HepG2 (cell line): ENCODE measurements at regions not wholly inside any gene's neighbourhood (a gene's known extent, or its start where the extent isn't known, plus 50 kb on each side); places are given as distances from the start of the nearest gene placed in this dataset.

ENCODE experiments used
- ATAC-seq: fragments of 200-7000 bp; cut with Tn5 transposase; 3 replicates; pipeline ENCODE4 v1.9.1; 2020; ENCODE audit warnings: mild to moderate bottlenecking, moderate library complexity
- BruUV-seq: library from RNA; stranded (reverse); fragments of 400-500 nt; replicated peaks from 2 replicates; lab custom pipeline; 2021; lab: Mats Ljungman, UMichigan
- CTCF ChIA-PET: fragments of 300-600 bp; formaldehyde crosslinking; extraction: SDS; loops from one replicate; lab custom pipeline; 2021; ENCODE audit warnings: low total read pairs, inconsistent platforms, low intra/inter-chr PET ratio; lab: Yijun Ruan, JAX
- POLR2A ChIA-PET: fragments of 350-600 bp; sonication (Branson Sonifier 250); formaldehyde crosslinking; loops from one replicate; lab custom pipeline; 2020; ENCODE audit warnings: antibody characterized with exemption, inconsistent platforms; lab: Yijun Ruan, JAX
- DNase-seq: peaks from one replicate; pipeline ENCODE4 v3.0.0-alpha.2; 2015; ENCODE audit warnings: low spot score
- FAIRE-seq: peaks from 3 replicates; lab custom pipeline; 2011; peaks lifted over from hg19 to GRCh38; lab: Jason Lieb, UNC
- H2AFZ ChIP-seq: one replicate; pipeline ENCODE4 v1.6.1; 2011; ENCODE audit warnings: low read length, inconsistent platforms
- H3K27ac ChIP-seq: fragments of 300-600 bp; 3 replicates; pipeline ENCODE4 v1.8.0; 2011; ENCODE audit warnings: mixed run types, mild to moderate bottlenecking, mixed read lengths, low read length, inconsistent platforms; ENCODE audit not compliant: insufficient read depth; ENCODE audit errors: extremely low read length
- H3K27me3 ChIP-seq, 2 experiments: fragments of 200-600 bp in 1 of 2; 2 replicates in 1 of 2; 3 replicates in 1 of 2; pipeline versions ENCODE4 v1.6.0 to v1.8.0; 2011; ENCODE audit warnings: low read length in 2 of 2, mild to moderate bottlenecking in 2 of 2, moderate library complexity in 2 of 2, inconsistent platforms in 1 of 2; ENCODE audit not compliant: insufficient read depth in 2 of 2, control insufficient read depth in 1 of 2
- H3K36me3 ChIP-seq, 2 experiments: fragments of 200-600 bp in 1 of 2; replicated peaks in 1 of 2; 2 replicates in 1 of 2; 3 replicates in 1 of 2; pipeline versions ENCODE4 v1.5.1 to v1.8.0; 2011; ENCODE audit warnings: low read length in 2 of 2, inconsistent platforms in 1 of 2; ENCODE audit not compliant: insufficient read depth in 2 of 2, control insufficient read depth in 1 of 2
- H3K4me1 ChIP-seq: 2 replicates; pipeline ENCODE4 v1.5.1; 2012; ENCODE audit warnings: low read length, inconsistent platforms; ENCODE audit not compliant: insufficient read depth
- H3K4me2 ChIP-seq: 2 replicates; pipeline ENCODE4 v1.6.0; 2011; ENCODE audit warnings: low read depth, low read length, inconsistent platforms
- H3K4me3 ChIP-seq, 3 experiments: fragments of 200-600 bp in 1 of 3; sonication (generic), shearing (Covaris generic) in 1 of 3; replicated peaks in 1 of 3; 2 replicates each; pipeline ENCODE4 v1.5.1; 2011 to 2016; ENCODE audit warnings: low read length in 3 of 3, inconsistent platforms in 2 of 3, low read depth in 2 of 3, mild to moderate bottlenecking in 2 of 3, control low read depth in 1 of 3, mixed read lengths in 1 of 3; ENCODE audit not compliant: insufficient read depth in 1 of 3
- H3K79me2 ChIP-seq: one replicate; pipeline ENCODE4 v1.6.1; 2011; ENCODE audit warnings: low read length, inconsistent platforms; ENCODE audit not compliant: insufficient read depth
- H3K9ac ChIP-seq: 2 replicates; pipeline ENCODE4 v1.6.0; 2011; ENCODE audit warnings: mild to moderate bottlenecking, low read depth, low read length, inconsistent platforms; ENCODE audit not compliant: insufficient read depth
- H3K9me3 ChIP-seq: 2 replicates; pipeline ENCODE4 v1.5.1; 2012; ENCODE audit warnings: mild to moderate bottlenecking, low read length
- H4K20me1 ChIP-seq: 2 replicates; pipeline ENCODE4 v1.6.0; 2011; ENCODE audit warnings: inconsistent platforms, mild to moderate bottlenecking, low read length, moderate library complexity; ENCODE audit not compliant: insufficient read depth
- MYNN ChIP-seq: sonication (generic); formaldehyde crosslinking; IDR thresholded peaks from 2 replicates; pipeline ENCODE4 v1.4.0; 2020; ENCODE audit warnings: mild to moderate bottlenecking, low read depth, missing genetic modification reagents
- ZMAT5 ChIP-seq: sonication (generic); formaldehyde crosslinking; IDR thresholded peaks from 2 replicates; pipeline ENCODE4 v1.5.0; 2020; ENCODE audit warnings: mild to moderate bottlenecking, low read depth, missing genetic modification reagents, borderline replicate concordance
- ZNF556 ChIP-seq: sonication (generic); formaldehyde crosslinking; IDR thresholded peaks from 2 replicates; pipeline ENCODE4 v1.4.0; 2020; ENCODE audit warnings: mild to moderate bottlenecking, missing genetic modification reagents, borderline replicate concordance
- in situ Hi-C: cut with HindIII; loops from 2 replicates; pipeline ENCODE4 v1.10.0; 2017; ENCODE audit warnings: low pct_unique_long_range_greater_than_20kb; ENCODE audit not compliant: extremely low pct_ligation_motif_present
- intact Hi-C: fragments of 100-400 bp; cut with micrococcal nuclease; formaldehyde crosslinking; loops from one replicate; pipeline ENCODE4 v1.10.0; 2022; ENCODE audit not compliant: unreplicated experiment
- TF ChIP-seq, protein P1 (sequence below): sonication (generic); formaldehyde crosslinking; IDR thresholded peaks from 2 replicates; pipeline ENCODE4 v1.9.0; 2021; ENCODE audit warnings: mild to moderate bottlenecking, missing genetic modification reagents

GRCh38 chr15:60264566-60264965, 133.2 kb downstream of the ANXA2 start (continued):
- TF ChIP-seq, protein P1, sequence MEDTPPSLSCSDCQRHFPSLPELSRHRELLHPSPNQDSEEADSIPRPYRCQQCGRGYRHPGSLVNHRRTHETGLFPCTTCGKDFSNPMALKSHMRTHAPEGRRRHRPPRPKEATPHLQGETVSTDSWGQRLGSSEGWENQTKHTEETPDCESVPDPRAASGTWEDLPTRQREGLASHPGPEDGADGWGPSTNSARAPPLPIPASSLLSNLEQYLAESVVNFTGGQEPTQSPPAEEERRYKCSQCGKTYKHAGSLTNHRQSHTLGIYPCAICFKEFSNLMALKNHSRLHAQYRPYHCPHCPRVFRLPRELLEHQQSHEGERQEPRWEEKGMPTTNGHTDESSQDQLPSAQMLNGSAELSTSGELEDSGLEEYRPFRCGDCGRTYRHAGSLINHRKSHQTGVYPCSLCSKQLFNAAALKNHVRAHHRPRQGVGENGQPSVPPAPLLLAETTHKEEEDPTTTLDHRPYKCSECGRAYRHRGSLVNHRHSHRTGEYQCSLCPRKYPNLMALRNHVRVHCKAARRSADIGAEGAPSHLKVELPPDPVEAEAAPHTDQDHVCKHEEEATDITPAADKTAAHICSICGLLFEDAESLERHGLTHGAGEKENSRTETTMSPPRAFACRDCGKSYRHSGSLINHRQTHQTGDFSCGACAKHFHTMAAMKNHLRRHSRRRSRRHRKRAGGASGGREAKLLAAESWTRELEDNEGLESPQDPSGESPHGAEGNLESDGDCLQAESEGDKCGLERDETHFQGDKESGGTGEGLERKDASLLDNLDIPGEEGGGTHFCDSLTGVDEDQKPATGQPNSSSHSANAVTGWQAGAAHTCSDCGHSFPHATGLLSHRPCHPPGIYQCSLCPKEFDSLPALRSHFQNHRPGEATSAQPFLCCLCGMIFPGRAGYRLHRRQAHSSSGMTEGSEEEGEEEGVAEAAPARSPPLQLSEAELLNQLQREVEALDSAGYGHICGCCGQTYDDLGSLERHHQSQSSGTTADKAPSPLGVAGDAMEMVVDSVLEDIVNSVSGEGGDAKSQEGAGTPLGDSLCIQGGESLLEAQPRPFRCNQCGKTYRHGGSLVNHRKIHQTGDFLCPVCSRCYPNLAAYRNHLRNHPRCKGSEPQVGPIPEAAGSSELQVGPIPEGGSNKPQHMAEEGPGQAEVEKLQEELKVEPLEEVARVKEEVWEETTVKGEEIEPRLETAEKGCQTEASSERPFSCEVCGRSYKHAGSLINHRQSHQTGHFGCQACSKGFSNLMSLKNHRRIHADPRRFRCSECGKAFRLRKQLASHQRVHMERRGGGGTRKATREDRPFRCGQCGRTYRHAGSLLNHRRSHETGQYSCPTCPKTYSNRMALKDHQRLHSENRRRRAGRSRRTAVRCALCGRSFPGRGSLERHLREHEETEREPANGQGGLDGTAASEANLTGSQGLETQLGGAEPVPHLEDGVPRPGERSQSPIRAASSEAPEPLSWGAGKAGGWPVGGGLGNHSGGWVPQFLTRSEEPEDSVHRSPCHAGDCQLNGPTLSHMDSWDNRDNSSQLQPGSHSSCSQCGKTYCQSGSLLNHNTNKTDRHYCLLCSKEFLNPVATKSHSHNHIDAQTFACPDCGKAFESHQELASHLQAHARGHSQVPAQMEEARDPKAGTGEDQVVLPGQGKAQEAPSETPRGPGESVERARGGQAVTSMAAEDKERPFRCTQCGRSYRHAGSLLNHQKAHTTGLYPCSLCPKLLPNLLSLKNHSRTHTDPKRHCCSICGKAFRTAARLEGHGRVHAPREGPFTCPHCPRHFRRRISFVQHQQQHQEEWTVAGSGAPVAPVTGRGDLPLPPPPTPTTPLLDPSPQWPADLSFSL (CRISPR knock-in tag), result no peak
- no peak for TF ChIP-seq MYNN (CRISPR knock-in tag)

DNA sequence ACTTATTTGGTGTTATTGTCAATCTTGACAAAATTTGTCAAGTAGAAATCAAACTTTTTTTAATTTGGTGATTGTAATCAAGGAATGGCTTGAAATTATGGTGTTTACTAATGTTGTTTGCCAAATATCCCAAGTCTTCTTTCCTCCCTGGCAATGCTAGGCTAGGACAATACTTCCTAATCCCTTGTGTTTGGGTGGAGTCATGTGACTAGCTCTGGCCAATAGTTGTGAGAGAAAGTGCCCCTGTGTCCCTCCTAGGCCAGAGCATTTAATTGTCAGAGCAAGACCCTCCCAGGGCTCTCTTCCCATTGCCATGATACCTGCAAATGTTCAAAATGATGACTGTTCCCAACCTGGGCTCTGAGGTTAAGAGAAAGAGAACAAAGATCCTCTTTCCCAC, 132.7 kb downstream of the ANXA2 start:
- in situ Hi-C loops, result no loop called here
- TF ChIP-seq ZMAT5, result no peak
- no peak for TF ChIP-seq ZNF556
- Histone ChIP-seq H3K4me2 (no peak overlapping the region), H3K4me3 (no peak overlapping the region), H3K9me3 (no peaks in the 10 kb centered on the region), H3K79me2 (no peaks in the 10 kb centered on the region), H3K4me1 (no peaks in the 10 kb centered on the region), H2AFZ (no peak overlapping the region), H3K9ac (no peak overlapping the region), H3K36me3 (no peaks in the 10 kb centered on the region), H3K27ac (no peak overlapping the region), H3K27me3 (peaks cover 0 to 11% of the 10 kb centered on the region in 2 experiments; a peak in 2 of 5 replicates), H4K20me1 (no peaks in the 10 kb centered on the region)
- DNase-seq (no peak), ATAC-seq (no peak), FAIRE-seq (no peak)
- BruUV-seq, result no TSS peak
- CTCF ChIA-PET, result no interaction called here
- intact Hi-C loops, result no loop called here
- POLR2A ChIA-PET, result no interaction called here
